Glutamatergic neuron (in vitro differentiated cells): ENCODE measurements at regions not wholly inside any gene's neighbourhood (a gene's known extent, or its start where the extent isn't known, plus 50 kb on each side); places are given as distances from the start of the nearest gene placed in this dataset.

ENCODE experiments used
- DNase-seq: peaks from one replicate; pipeline ENCODE4 v3.0.0; 2022
- H3K27ac Mint-ChIP-seq: one replicate; pipeline ENCODE4 v1.8.0; 2020; ENCODE audit warnings: mild to moderate bottlenecking, mixed read lengths, inconsistent platforms; ENCODE audit not compliant: unreplicated experiment
- H3K27me3 Mint-ChIP-seq: one replicate; pipeline ENCODE4 v1.8.0; 2020; ENCODE audit warnings: mild to moderate bottlenecking, moderate library complexity, mixed read lengths, inconsistent platforms; ENCODE audit not compliant: unreplicated experiment
- H3K36me3 Mint-ChIP-seq: one replicate; pipeline ENCODE4 v1.8.0; 2020; ENCODE audit warnings: mild to moderate bottlenecking, mixed read lengths, inconsistent platforms; ENCODE audit not compliant: unreplicated experiment
- H3K4me1 Mint-ChIP-seq: one replicate; pipeline ENCODE4 v1.8.0; 2020; ENCODE audit warnings: mild to moderate bottlenecking, low read depth, mixed read lengths, inconsistent platforms; ENCODE audit not compliant: unreplicated experiment
- H3K4me3 Mint-ChIP-seq: one replicate; pipeline ENCODE4 v1.8.0; 2020; ENCODE audit warnings: mild to moderate bottlenecking, mixed read lengths, inconsistent platforms; ENCODE audit not compliant: unreplicated experiment
- H3K9me3 Mint-ChIP-seq: one replicate; pipeline ENCODE4 v1.8.0; 2020; ENCODE audit warnings: mild to moderate bottlenecking, moderate library complexity, mixed read lengths, inconsistent platforms; ENCODE audit not compliant: unreplicated experiment
- TF ChIP-seq, protein P1 (sequence below): fragments of 200-600 bp; sonication (generic); IDR thresholded peaks from one replicate; pipeline ENCODE4 v1.5.0; 2021; ENCODE audit not compliant: partially characterized antibody, unreplicated experiment

GRCh38 chr22:27687984-27688545 lies 113.5 kb downstream of the MN1 start:
- no peaks in the 10 kb centered on the region for H3K4me1 Mint-ChIP-seq
- H3K27ac Mint-ChIP-seq = no peak overlapping the region
- no peak overlapping the region for H3K4me3 Mint-ChIP-seq

GRCh38 chr22:27689664-27690063 lies 111.9 kb downstream of the MN1 start:
- TF ChIP-seq, protein P1, sequence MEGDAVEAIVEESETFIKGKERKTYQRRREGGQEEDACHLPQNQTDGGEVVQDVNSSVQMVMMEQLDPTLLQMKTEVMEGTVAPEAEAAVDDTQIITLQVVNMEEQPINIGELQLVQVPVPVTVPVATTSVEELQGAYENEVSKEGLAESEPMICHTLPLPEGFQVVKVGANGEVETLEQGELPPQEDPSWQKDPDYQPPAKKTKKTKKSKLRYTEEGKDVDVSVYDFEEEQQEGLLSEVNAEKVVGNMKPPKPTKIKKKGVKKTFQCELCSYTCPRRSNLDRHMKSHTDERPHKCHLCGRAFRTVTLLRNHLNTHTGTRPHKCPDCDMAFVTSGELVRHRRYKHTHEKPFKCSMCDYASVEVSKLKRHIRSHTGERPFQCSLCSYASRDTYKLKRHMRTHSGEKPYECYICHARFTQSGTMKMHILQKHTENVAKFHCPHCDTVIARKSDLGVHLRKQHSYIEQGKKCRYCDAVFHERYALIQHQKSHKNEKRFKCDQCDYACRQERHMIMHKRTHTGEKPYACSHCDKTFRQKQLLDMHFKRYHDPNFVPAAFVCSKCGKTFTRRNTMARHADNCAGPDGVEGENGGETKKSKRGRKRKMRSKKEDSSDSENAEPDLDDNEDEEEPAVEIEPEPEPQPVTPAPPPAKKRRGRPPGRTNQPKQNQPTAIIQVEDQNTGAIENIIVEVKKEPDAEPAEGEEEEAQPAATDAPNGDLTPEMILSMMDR = no peak
- H3K36me3 Mint-ChIP-seq = no peaks in the 10 kb centered on the region
- H3K27me3 Mint-ChIP-seq = peaks cover 3% of the 10 kb centered on the region
- no peaks in the 10 kb centered on the region for H3K4me1 Mint-ChIP-seq
- no peak overlapping the region for H3K4me3 Mint-ChIP-seq
- peaks cover 1% of the 10 kb centered on the region for H3K9me3 Mint-ChIP-seq
- no peak for DNase-seq
- no peak overlapping the region for H3K27ac Mint-ChIP-seq

More at GRCh38 chr22:27687984-27688545, 113.5 kb downstream of the MN1 start:
- peaks cover under 1% of the 10 kb centered on the region for H3K27me3 Mint-ChIP-seq
- H3K36me3 Mint-ChIP-seq = no peaks in the 10 kb centered on the region
- TF ChIP-seq, protein P1 = no peak
- no peak for DNase-seq
- no peaks in the 10 kb centered on the region for H3K9me3 Mint-ChIP-seq

DNA sequence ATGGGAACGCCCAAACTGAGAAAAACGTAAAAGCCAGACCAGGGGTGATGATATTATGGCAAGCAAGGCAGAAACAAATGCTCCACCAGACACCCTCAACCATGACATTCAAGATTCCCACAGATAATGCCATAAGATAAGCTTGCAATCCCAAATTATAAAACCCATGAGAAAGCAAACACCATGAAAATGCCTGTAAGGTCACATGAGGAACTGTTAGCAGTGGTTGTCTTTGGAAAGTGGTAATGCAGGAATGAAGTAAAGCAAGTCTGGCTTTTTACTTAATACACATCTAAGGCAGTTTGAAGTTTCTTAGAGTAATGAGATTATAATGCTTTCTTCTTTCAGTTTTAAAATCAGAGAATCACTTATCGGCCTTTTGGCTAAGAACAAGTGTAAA lies 111.0 kb downstream of the MN1 start:
- H3K9me3 Mint-ChIP-seq = peaks cover 1% of the 10 kb centered on the region
- H3K4me1 Mint-ChIP-seq = no peaks in the 10 kb centered on the region
- DNase-seq = no peak
- no peaks in the 10 kb centered on the region for H3K36me3 Mint-ChIP-seq
- no peak overlapping the region for H3K27ac Mint-ChIP-seq
- peaks cover 3% of the 10 kb centered on the region for H3K27me3 Mint-ChIP-seq
- TF ChIP-seq, protein P1 = no peak
- H3K4me3 Mint-ChIP-seq = no peak overlapping the region

- no peak overlapping the region for H3K4me3 Mint-ChIP-seq
- H3K27ac Mint-ChIP-seq = no peak overlapping the region
- peaks cover 3% of the 10 kb centered on the region for H3K36me3 Mint-ChIP-seq
- DNase-seq = no peak
- H3K27me3 Mint-ChIP-seq = peaks cover 3% of the 10 kb centered on the region
- H3K4me1 Mint-ChIP-seq = no peaks in the 10 kb centered on the region
- TF ChIP-seq, protein P1 = no peak
- H3K9me3 Mint-ChIP-seq = peaks cover 1% of the 10 kb centered on the region
Observed at GRCh38 chr22:27692243-27692642, 109.3 kb downstream of the MN1 start.

DNA sequence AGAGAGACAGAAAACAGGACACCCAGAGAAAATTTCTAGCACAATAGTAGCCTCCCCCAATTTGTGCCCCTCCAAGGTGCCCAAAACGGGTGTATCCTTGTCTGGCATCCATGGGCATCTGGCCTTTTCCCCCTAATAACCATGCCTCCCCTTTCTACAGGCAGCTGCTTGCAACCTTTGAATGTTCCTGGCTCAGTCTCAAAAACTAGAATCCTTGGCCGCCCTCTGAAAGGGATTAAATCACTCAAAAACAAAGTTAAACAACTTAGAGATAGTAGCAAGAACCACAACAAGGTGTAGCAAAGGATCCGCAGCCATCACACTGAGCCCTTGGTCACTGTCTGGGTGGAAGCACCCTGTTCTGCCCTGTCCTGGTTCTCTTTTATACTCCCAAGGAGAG lies 105.6 kb downstream of the MN1 start:
- H3K4me1 Mint-ChIP-seq = no peaks in the 10 kb centered on the region
- no peak overlapping the region for H3K4me3 Mint-ChIP-seq
- DNase-seq = no peak
- H3K27me3 Mint-ChIP-seq = peaks cover 5% of the 10 kb centered on the region
- H3K27ac Mint-ChIP-seq = no peak overlapping the region
- peaks cover 3% of the 10 kb centered on the region for H3K9me3 Mint-ChIP-seq
- TF ChIP-seq, protein P1 = no peak
- H3K36me3 Mint-ChIP-seq = peaks cover 5% of the 10 kb centered on the region
